Gastroesophageal sphincter (tissue), 3 donors: ENCODE measurements at regions not wholly inside any gene's neighbourhood (a gene's known extent, or its start where the extent isn't known, plus 50 kb on each side); places are given as distances from the start of the nearest gene placed in this dataset.

ENCODE experiments used
- CTCF ChIP-seq, 4 experiments: fragments of 200-600 bp in 2 of 4; fragments of 450-650 bp in 2 of 4; sonication (generic) in 1 of 4; IDR thresholded peaks; one replicate each; pipeline ENCODE4 v1.5.1; 2017 to 2019; ENCODE audit warnings: antibody characterized with exemption in 4 of 4, mild to moderate bottlenecking in 2 of 4, moderate library complexity in 2 of 4
- EP300 ChIP-seq: sonication (generic); formaldehyde crosslinking; IDR thresholded peaks from one replicate; pipeline ENCODE4 v1.6.1; 2017; ENCODE audit warnings: antibody characterized with exemption, mild to moderate bottlenecking
- POLR2A ChIP-seq, 2 donors: fragments of 450-650 bp; IDR thresholded peaks; one replicate each; pipeline ENCODE4 v1.6.1; 2017; ENCODE audit warnings: antibody characterized with exemption in 2 of 2, mild to moderate bottlenecking in 2 of 2, moderate library complexity in 1 of 2
- POLR2AphosphoS5 ChIP-seq: sonication (generic); formaldehyde crosslinking; IDR thresholded peaks from one replicate; pipeline ENCODE4 v1.6.1; 2017; ENCODE audit warnings: antibody characterized with exemption

GRCh38 chr21:35597750-35598339, 462.5 kb downstream of the SETD4 start:
- TF ChIP-seq POLR2AphosphoS5 (no peak), CTCF (IDR thresholded peaks at IDR 0.05) (no peak), POLR2A (IDR thresholded peaks at IDR 0.05) (no peak), EP300 (no peak)
